ENCODE measurements at regions not wholly inside any gene's neighbourhood (a gene's known extent, or its start where the extent isn't known, plus 50 kb on each side); places are given as distances from the start of the nearest gene placed in this dataset.

- intact Hi-C loops (cut with micrococcal nuclease), result no loop called here
- no peaks in the 10 kb centered on the region for H3K27me3 ChIP-seq (ENCODE audit: control insufficient read depth, insufficient read depth, low read length)
- H4K8ac ChIP-seq (ENCODE audit: low read depth in 2 of 2, low read length in 2 of 2), result no peak overlapping the region
- in situ Hi-C loops (cut with MboI; ENCODE audit: low sequenced_read_pairs), result no loop called here
- H4K20me1 ChIP-seq (ENCODE audit: insufficient read depth, low read length), result no peaks in the 10 kb centered on the region
- dilution Hi-C loops (cut with HindIII; ENCODE audit: low sequenced_read_pairs, unreplicated experiment), result no loop called here
- no peak overlapping the region for H3K14ac ChIP-seq (replicated peaks; ENCODE audit: low read depth, low read length)
- no peak for ATAC-seq (ENCODE audit: low read depth)
- no peaks in the 10 kb centered on the region for H3K36me3 ChIP-seq (ENCODE audit: control insufficient read depth, insufficient read depth, low read length)
- WGBS, 2 experiments (ENCODE audit: extremely low coverage in 2 of 2, insufficient read length in 1 of 2), result 82% methylated on average over 4 of the region's 8 CpGs; no CpG with 5 or more reads in 1 of the 2 experiments
- no peak overlapping the region for H3K4ac ChIP-seq (ENCODE audit: low read depth, low read length)
- H3K18ac ChIP-seq (ENCODE audit: low read depth, low read length), result no peak overlapping the region
- no peak overlapping the region for H3K23ac ChIP-seq (ENCODE audit: low read depth, low read length)
- H3K4me3 ChIP-seq (ENCODE audit: insufficient read depth, low read depth, low read length), result no peak overlapping the region
- ChIA-PET CTCF (interaction anchor here (1.1 kb wide), 1 partner anchor 26 kb away, joined by 3 read pairs; no protein-coding TSS in a partner anchor), POLR2A (ENCODE audit: unreplicated experiment) (no interaction called here)
- no peak overlapping the region for H2BK15ac ChIP-seq (ENCODE audit: low read depth, low read length)
- H2BK120ac ChIP-seq (ENCODE audit: low read depth, low read length), result no peak overlapping the region
- no peak overlapping the region for H3K56ac ChIP-seq (ENCODE audit: extremely low read depth, insufficient read depth, low read length)
- no peak overlapping the region for H2AFZ ChIP-seq (replicated peaks; ENCODE audit: low read length, poor library complexity)
- H4K5ac ChIP-seq (ENCODE audit: low read depth, low read length), result no peak overlapping the region
- no peaks in the 10 kb centered on the region for H3K9me1 ChIP-seq (ENCODE audit: insufficient read depth, low read length)
- H3K4me2 ChIP-seq (ENCODE audit: low read depth, low read length), result no peak overlapping the region
- H3K9ac ChIP-seq (ENCODE audit: low read depth, low read length), result no peak overlapping the region
- H2BK5ac ChIP-seq (ENCODE audit: low read depth, low read length, poor library complexity, severe bottlenecking), result no peak overlapping the region
- no TSS peak for BruUV-seq (replicated peaks)
- no peak overlapping the region for H4K91ac ChIP-seq (ENCODE audit: insufficient read depth, low read depth, low read length)
- DNase-seq, result no peak
- H2AK5ac ChIP-seq (ENCODE audit: low read depth, low read length), result no peak overlapping the region
- H3K27ac ChIP-seq (ENCODE audit: insufficient read depth, low read length), result no peak overlapping the region
- H2AK9ac ChIP-seq (replicated peaks; ENCODE audit: low read depth, low read length, poor library complexity), result no peak overlapping the region
- H2BK20ac ChIP-seq (ENCODE audit: low read depth, low read length), result no peak overlapping the region
- no peak for TF ChIP-seq CHD1 (IDR thresholded peaks at IDR 0.05; ENCODE audit: low read depth, low read length)
- no peak for TF ChIP-seq CEBPB (IDR thresholded peaks at IDR 0.05; ENCODE audit: low read depth, low read length)
- no peak for TF ChIP-seq FOS (IDR thresholded peaks at IDR 0.05; ENCODE audit: low read depth, low read length)
- no peak for TF ChIP-seq MXI1 (IDR thresholded peaks at IDR 0.05; ENCODE audit: borderline replicate concordance, low read depth, low read length)
- TF ChIP-seq BHLHE40 (IDR thresholded peaks at IDR 0.05; ENCODE audit: low read depth, low read length), result no peak
- TF ChIP-seq MAFK (IDR thresholded peaks at IDR 0.05; ENCODE audit: low read depth, low read length), result no peak
- no peak for TF ChIP-seq USF2 (IDR thresholded peaks at IDR 0.05; ENCODE audit: low read depth, low read length)
- no peak for TF ChIP-seq ELK1 (IDR thresholded peaks at IDR 0.05; ENCODE audit: borderline replicate concordance, low read depth, low read length)
- no peak for TF ChIP-seq SMC3 (IDR thresholded peaks at IDR 0.05; ENCODE audit: low read depth, low read length)
- no peaks in the 10 kb centered on the region for H3K4me1 ChIP-seq (ENCODE audit: control insufficient read depth, insufficient read depth, low read length)
- H3K9me3 ChIP-seq (ENCODE audit: control insufficient read depth, insufficient read depth, low read length), result no peaks in the 10 kb centered on the region
- H3K79me1 ChIP-seq (ENCODE audit: low read depth in 1 of 2, low read length in 2 of 2), result no peaks in the 10 kb centered on the region
Measured at GRCh38 chr16:52165961-52166360, 381.0 kb downstream of the TOX3 start.

All from IMR-90 (cell line).